HG03175 (cell line): ENCODE measurements at regions not wholly inside any gene's neighbourhood (a gene's known extent, or its start where the extent isn't known, plus 50 kb on each side); places are given as distances from the start of the nearest gene placed in this dataset.
"Not testable (repeated sequence)": the region's sequence is repeated elsewhere in the genome, so short reads cannot be mapped to it uniquely, and the experiment has no call there.

ENCODE experiments used
- ATAC-seq: cut with Tn5 transposase; IDR thresholded peaks from one replicate; pipeline ENCODE4 v1.9.1; 2021; ENCODE audit warnings: mild to moderate bottlenecking, moderate library complexity; ENCODE audit not compliant: unreplicated experiment

DNA sequence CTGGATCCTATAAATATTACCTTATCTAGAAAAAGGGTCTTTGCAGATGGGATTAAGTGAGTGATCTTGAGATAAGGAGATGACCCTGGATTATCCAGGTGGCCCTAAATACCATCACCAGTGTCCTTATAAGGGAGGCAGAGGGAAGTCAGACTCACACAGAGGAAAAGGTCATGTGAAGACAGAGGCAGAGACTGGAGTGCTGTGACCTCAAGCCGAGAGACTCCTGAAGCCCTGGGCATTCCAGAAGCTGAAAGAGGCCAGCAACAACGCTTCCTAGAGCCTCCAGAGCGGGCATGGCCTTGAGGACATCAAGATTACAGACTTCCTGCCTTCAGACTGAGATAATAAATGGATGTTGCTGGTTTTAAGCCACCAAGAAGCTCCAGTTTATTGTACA, 118.8 kb downstream of the ATPSCKMT start:
- ATAC-seq, result no peak

DNA sequence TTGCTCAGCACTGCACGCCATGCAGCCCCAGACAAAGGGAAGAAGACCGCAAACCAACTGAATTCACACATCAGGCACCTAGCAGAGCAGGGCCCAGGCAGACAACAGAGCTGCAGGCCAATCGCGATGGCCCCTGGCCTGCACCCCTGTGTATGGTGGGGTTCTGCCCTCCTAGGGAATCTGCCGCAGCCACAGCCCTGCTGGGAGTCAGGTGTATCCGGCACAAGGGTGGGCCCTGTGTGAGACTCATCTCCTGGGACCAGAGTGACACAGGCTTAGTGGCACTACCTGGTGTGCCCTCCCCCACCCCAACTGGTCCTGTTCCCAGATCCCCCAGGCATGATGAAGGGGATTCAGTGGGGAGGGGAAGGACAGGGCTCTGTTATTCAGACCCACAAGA, 122.8 kb downstream of the ATPSCKMT start:
- ATAC-seq, result no peak

DNA sequence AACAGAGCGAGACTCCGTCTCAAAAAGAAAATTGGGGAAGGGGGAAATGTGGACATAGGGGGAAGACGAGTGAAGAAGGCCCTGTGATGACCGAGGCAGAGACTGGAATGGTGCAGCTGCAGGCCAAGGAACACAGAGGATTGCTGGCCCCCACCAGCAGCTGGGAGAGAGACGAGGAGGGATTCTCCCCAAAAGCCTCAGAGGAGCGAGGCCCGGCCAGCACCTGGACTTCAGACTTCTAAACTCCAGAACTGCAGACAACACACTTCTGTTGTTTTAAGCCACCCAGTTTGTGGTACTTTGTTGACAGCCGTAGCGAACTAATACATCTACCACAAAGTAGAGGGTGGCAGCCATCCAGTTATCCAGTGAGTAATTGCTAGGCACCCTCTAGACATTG, 124.6 kb downstream of the ATPSCKMT start:
- no peak for ATAC-seq

DNA sequence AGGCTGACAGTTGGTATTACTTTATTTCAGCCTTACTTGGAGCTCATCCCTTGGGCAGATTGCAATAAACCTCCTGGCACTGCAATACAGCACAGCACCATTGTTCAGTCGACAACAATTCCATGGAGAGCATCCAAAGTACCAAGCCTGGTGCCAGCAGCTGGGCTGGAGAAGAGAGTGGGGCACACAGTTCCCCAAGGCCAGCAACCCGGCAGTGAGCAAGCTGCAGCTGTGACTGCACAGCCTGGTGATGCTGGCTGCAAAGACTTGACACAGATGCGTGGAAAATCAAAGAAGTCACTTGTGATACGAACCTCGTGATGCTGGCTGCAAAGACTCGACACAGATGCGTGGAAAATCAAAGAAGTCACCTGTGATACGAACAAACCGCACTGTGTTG, 125.4 kb downstream of the ATPSCKMT start:
- no peak for ATAC-seq

DNA sequence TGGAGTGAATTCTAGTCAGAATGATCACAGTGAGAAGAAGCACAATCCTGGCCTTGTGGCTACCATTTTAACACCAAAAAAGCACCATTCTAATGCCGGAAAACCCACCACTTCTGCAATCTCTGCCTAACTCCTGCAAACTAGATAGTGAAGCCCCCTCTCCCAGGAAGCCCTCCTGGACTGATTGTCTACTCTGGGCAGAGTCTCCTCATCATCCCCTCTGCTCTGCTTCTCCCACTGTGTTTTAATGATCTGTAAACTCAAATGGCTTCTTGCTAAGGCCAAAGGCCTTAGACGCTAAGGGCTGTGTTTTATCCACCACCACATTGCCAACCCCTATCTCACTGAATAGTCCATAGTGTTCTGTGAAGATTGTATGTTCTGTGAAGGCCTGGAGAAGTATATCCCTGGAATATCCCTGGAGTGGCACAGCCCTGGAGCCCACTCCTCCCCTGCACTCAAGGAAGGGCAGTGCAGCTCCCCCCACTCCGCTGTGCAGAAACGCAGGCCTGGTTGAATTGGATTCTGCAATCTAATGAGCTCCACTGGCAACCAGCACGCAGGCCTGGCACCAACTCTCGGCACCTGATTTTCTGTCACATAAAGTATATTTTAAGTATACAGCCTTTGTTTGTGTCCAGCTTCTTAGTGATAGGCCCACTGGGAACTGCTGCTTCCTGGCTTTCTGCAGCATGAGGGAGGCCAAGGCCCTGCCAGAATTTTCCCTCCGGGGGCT, 126.3 kb downstream of the ATPSCKMT start:
- ATAC-seq, result no peak

DNA sequence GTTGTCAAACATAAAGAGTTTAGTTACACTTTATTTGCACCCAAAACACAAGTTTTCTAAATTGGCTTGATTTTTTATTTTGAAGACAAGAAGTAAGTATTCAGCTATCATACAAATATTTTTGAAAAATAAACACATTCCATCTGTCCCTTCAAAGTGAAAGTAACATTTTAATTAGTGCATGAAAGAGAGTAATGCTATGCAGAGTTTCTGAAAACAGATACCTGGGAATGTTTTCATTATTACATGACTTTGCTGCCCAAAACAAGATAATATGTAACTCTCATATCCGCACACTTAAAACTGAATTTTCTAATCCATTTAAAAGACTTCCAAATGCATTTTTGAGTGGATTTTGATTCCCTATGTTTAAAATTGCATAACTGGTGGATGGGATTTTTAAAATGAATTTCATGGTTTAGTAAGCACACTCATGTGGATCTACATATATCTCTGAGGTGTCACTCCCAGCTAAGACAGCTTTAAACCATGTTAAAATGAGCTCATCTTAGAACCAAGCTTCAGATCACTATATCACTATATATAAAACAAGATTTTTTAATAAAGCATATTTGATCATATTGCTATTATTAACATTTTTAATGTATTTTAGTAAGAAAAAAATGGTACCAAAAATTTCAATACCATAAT, 127.5 kb downstream of the ATPSCKMT start:
- ATAC-seq, result no peak

DNA sequence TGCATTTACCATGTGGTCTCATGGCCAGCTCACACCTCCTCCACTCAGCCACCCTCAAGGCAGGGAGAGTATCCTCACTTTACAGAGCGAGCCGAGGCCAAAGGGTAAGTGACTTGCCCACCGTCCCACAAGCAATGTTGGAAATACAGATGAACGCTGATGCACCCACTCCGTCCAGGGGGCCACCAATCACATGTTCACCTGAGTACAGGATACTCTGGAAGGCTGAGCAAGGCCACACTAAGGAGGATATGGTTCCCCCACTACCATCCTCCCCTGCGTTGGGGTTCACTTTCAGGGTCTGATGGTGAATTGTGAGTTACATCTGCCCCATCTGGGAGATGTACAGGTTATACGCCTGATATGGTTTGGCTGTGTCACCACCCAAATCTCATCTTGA, 128.8 kb downstream of the ATPSCKMT start:
- ATAC-seq, result no peak

DNA sequence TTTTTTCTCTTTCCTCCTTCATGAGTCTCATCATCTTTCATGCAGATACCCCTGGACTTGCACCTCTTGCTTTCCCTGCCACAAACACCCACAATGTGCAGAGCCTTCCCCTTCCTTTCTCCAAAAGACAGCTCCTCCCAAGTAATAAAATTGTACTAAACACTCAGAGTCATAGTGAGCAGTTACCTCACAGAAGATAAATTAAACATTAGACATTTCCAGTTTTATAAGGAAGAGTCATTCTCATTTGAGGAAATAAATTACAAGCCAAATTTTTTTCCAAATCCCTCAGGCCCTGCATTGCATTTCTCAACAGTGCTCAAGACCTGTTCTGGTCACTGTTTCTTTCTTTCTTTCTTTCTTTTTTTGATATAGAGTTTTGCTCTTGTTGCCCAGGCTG, 131.5 kb downstream of the ATPSCKMT start:
- no peak for ATAC-seq

DNA sequence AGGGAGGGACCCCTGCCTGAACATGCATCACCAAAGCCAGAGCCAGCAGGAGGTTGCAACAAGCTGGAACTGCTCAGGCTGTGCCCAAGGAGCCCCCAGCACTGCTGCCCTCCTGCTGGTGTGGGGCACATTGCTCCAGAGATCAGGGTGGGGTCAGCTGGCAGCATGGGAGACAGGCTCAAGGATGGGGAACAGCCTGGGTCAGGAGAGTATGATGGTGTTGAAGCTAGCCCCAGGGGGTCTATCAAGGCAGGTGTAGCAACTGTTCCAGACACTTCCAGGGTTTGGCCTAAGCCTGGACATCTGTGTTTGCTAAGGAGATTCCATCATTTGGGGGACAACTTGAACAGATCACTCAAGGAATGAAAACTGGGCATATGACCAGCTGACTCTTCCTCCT, 133.1 kb downstream of the ATPSCKMT start:
- ATAC-seq, result no peak

DNA sequence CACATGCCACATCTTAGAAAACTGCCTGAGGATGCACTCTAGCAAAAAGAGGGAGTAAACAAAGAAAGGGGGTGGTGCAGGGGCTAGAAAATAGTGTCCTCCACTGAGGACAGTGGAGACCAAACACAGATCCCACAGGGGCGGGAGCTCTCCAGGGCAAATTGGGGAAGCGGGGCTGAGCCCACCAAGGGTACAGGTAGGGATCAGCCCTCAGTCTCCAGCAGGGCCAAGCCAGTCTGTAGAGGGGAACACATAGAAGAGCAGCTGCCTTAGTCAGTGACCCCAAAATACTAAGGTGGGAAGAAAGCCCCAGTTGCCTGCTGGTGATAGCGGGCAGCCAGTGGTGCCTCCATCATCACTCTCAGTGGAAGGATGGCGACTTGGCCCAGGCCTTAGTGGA, 134.0 kb downstream of the ATPSCKMT start:
- no peak for ATAC-seq

DNA sequence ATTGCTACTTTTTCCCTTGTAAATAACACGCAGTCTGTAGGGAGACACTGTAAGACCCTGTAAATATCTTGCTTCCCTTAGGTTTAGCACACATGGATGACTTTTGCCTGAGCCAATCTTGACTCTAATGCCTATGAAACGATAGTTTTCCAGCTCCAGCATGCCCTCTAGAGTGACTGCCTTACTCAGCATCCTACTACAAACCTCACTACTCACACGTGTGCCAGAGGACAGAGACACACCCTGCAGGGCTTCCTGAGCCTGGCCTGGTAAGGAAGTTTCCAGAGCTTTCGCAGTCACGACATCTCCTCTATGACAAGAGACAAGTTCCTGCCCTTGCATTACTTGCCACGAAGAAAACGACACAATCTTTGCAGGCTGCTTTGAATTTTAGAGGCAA, 138.1 kb downstream of the ATPSCKMT start:
- ATAC-seq, result peak; percentile 67

DNA sequence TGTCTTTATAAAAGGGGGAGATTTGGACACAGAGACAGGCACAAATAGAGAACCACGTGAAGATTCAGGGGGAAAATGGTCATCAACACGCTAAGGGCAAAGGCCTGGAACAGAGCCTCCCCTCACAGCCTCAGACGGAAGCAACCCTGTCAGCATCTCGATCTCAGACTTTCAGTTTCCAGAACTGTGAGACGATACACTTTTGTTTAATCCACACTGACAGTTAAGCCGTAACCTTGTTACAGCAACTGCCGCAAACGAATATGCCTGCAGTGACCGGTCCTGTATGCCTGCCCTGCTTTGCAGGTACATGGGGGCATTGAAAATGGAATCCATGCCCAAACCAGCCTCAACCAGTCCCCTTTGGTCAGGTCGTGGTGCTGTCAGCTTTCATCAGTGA, 139.5 kb downstream of the ATPSCKMT start:
- ATAC-seq, result no peak

DNA sequence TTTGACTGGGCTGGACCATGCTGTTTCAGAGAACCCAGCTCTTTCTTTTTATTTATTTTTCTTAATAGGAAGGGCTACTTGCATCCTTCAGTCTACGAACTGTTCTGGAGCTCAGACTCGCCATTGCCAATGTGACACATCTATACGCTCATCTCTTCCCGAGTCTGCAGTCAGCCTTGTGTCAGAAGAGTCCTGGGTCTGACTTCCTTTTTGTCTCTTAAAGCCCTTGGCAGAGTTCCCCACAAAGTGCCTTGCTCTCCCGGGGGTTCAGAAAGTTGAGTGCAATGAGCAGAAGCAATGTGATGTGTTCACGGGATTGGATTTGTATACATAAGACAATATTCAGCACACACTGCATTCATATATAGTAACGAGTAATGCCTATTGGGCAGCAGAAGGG, 140.4 kb downstream of the ATPSCKMT start:
- no peak for ATAC-seq

DNA sequence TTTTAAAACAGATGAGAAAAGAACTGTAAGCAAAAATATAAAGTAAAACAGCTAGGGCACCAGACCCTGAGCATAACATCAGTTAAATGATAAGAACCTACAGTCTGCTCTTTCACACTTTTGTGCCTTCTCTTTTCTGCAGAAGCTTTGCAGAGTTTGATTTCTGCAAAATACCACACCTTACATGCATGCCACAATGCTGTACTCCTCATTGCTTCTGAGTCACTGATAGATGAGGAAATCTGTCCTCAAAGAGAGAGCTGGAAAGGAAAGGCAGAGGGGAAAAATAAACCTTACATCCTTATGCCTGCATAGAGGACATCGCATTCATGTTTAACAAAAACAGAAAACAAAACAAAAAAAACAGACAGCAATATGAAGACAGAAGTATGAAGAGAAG, 142.9 kb downstream of the ATPSCKMT start:
- ATAC-seq, result no peak

DNA sequence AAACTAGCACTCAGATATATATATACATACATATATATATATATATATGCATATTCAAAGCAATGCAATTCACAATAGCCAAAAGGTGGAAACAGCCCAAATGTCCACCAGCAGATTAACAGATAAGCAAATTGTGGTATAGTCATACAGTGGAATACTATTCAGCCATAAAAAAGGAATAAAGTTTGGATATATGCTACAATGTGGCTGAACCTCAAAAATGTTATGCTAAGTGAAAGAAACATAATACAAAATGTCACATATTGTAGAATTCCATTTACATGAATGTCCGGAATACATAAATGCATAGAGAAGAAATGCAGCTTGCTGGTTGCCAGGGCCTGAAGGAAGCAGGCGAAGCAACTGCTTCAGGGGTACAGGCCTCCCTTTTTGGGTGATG, 143.4 kb downstream of the ATPSCKMT start:
- ATAC-seq, result no peak

DNA sequence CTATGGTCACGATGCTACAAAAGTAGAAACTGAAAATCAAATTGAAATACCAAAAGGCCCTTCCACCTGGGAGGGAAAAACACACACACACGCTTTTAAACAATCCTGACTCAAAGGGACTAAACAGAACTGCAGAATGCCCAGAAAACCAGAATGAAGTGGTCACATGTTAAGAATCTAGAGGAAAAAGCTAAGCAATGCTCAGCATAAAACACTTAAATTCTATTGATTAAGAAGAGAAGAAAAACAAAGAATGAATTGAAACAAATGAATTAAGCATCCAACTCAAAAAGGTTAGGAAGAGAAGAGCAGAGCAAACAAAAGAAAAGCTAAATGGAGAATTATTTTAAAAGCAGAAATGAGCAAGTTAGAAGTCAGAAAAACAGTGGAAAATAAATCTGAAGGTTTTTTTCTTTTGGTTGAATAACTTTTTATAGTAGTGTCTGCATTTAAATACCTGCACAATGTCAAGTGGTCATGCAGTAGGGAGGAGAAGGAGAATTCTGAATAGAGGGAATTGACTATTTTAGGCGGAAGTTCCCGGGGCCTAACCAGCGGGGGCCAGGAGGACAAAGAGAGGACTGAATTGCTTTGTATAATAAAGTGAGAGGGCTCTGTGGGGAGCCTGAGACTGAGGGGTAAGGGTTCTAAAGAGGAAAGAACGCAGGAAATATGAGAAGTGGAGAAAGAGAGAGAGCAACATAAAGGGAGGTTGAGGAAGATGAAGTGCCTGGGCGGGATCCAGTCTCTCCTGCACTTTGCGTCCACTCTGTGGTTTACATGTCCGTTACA, 146.8 kb downstream of the ATPSCKMT start:
- no peak for ATAC-seq

DNA sequence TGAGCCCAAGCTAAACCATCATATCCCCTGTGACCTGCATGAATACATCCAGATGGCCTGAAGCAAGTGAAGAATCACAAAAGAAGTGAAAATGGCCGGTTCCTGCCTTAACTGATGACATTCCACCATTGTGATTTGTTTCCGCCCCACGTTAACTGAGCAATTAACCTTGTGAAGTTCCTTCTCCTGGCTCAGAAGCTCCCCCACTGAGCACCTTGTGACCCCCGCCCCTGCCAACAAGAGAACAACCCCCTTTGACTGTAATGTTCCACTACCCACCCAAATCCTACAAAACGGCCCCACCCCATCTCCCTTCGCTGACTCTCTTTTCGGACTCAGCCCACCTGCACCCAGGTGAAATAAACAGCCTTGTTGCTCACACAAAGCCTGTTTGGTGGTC, 147.5 kb downstream of the ATPSCKMT start:
- not testable (repeated sequence) for ATAC-seq

DNA sequence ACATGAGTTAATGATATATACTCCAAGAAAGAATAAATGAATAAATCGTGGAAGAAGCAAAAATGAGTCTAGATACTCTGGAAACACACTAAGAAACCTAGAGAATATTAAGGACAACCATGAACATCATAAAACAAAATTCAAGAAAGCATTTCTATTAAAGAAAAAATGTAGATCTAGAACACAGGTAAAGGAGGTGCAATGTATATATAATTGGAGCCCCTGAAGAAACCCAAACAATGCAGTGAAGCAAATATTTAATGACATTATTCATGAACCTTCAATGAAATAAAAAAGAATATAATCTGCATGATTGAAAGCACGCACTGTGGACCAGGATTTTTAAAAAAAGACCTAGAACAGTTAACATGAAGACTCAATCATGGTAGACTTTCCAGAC, 150.1 kb downstream of the ATPSCKMT start:
- ATAC-seq, result no peak

DNA sequence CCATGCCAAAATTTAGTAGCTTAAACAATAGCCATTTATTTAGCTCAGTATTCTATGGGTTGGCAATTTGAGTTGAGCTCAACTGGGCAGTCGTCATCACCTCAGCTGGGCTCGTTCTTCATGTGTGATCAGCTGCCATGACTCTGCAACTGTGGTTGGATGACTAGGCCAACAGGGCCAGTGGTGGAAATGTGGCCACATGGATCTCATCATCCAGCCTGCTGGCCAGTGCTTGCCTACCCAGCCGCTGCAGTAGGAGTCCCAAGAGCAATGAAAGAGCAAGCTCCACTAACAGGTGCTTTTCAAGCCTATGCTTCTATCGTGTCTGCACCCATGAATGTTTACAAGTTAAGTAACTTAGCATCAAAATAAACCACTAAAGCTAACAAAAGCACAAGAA, 158.0 kb downstream of the ATPSCKMT start:
- ATAC-seq, result no peak

DNA sequence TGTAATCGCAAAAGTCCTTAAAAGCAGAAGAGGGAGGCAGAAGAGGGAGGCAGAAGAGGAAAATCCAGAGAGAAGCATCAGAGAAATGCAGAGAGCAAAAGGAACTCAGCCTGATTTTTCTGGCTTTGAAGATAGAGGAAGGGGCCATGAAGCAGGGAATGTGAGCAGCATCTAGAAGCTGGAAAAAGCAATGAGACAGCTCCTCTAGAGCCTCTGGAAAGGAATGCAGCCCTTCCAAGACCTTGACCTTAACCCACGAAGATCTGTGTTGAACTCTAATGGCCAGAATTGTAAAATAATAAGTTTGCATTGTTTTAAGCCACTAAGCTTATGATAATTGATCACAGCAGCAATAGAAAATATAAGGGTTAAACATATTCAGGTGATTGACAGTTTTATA, 159.6 kb downstream of the ATPSCKMT start:
- no peak for ATAC-seq

DNA sequence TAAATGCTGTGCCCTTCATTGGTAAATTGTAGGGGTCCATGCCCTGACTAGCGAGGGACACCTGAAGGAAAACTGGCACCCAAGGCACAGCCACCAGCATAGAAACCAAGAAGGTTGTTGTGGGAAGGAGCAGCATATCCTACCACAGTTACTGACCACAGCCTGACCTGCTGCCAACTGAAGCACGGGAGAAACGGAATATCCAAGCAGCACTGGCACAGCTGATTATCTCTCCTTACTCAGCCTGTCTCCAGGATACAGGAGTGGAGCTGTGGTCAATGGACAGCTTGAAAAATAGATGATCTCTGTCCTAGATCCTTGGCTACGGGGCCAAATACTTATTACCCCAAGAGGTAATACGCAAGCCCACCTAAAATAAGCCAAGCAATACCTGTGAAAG, 164.5 kb downstream of the ATPSCKMT start:
- ATAC-seq, result no peak

DNA sequence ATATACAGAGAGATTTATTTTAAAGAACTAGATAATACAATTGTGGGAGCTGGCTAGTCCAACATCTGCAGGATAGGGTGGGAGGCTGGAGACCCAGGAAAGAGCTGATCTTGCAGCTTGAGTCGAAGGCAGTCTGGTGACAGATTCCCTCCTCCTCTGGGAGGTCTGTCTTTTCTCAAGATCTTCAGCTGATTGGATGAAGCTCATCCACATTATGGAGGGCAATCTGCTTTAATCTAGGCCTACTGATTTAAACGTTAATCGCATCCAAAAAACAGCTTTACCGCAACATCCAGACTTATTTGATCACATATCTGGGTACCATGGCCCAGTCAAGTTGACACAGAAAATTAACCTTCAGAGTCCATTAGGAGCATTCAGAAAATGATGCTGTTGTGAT, 168.1 kb downstream of the ATPSCKMT start:
- ATAC-seq, result no peak
